ENCODE measurements at regions not wholly inside any gene's neighbourhood (a gene's known extent, or its start where the extent isn't known, plus 50 kb on each side); places are given as distances from the start of the nearest gene placed in this dataset.
"Not testable (repeated sequence)": the region's sequence is repeated elsewhere in the genome, so short reads cannot be mapped to it uniquely, and the experiment has no call there.

DNA sequence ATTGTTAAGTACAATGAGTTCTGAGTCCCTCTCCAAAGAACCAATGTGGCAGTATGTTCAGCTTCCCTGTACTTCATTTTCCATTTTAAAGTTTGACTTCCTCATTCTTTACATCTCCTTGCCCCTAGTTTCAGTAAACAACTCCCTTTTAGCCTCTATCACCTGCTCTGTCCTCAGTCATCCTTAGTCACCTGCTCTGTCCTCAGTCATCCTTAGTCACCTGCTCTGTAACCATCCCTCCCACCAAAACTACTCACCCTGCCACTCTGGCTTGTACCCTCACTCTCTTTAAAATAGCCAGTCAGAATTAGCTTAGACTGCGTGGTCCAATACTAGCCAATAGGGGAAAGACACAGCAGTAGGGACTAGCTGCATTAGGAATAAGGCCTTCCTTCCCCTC lies 259.9 kb upstream of the TBL1XR1 start:
- DNase-seq: not testable (repeated sequence)

DNA sequence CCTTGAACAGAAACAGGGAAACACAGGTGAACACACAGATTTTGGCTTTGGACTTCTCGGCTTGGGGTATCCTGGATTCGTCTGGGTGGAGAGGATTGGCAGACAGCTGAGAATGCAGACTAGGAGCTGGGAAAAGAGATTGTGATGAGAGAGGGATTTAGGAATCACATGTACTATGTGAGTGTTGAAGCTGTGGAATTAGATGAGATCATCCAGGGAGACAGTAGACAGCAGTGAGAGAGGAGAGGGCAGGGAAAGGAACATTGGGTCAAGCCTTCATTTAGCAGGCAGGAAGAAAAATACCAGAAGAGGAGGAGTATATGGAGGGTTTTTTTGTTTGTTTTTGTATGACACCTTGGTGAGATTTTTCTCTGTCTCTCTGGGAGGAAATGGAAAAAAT lies 262.1 kb upstream of the TBL1XR1 start:
- no peak for DNase-seq

DNA sequence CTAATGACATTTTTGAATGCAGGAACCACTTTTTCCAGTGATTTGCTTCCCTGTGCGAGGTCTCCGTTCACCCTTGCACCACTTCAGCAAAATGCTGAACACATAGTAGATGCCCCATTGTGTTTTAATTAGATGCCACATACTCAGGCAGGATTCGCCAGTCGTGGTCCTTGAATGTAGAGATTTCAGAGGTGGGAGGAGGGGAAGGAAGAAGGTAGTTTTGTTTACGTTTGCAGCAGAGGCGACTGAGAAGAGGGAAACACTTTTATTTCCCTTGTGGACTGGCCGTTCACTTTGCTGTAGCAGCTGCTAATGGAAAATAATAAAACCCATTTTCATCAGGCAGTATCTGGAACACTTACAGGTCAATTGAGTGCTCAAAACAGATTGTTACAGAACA lies 262.8 kb upstream of the TBL1XR1 start:
- no peak for DNase-seq

DNA sequence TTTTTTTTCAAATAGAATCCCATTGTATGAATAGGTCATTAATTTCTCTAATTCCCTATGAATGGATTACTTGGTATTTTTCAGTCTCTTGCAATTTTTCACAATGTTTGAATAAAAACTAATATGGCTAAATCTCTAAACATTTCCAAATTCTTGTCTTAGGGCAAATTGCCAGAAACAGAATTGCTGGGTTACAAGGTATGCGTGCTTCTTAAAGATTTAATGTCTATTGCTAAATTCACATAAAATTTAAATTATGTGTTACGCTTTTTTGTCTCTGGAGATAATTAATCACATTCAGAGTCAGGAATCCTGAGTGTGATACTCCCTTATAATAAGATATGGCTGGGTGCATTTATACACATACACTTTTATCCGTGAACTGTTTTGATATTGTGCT lies 264.5 kb upstream of the TBL1XR1 start:
- DNase-seq: no peak

DNA sequence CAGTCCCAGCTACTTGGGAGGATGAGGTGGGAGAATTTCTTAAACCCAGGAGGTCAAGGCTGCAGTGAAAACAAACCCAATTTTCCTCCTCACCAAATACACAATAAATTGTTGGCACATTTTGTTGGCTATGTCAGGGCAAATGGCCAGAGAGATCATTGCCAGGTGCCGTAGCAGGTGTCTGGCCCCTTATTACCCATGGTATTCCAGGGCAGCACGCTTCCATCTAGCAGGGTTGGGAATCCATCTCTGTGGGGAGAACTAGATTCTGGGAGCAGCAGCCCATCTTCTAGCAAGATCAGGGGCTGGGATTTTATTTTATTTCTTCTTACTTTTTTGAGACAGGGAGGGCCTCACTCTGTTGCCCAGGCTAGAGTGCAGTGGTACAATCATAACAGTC lies 266.1 kb upstream of the TBL1XR1 start:
- not testable (repeated sequence) for DNase-seq

DNA sequence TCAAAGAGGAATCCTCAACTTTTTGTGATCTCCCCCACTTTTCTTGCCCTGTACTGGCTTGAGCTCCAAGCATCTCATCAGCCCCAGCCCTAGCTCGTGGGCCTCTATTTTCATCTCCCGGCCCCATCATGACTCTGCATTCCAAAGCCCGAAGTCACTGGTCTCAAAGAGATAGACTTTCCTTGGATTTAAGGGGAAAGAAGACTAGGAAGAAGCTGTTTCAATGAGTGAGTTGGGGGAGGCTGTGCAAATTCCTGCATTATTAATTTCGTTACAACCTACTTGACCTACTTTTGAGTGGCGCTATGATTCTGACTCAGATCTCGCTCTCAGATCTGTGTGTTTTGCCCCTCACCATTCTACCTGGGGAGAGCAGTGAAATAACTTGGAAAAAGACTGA lies 266.6 kb upstream of the TBL1XR1 start:
- DNase-seq: no peak

DNA sequence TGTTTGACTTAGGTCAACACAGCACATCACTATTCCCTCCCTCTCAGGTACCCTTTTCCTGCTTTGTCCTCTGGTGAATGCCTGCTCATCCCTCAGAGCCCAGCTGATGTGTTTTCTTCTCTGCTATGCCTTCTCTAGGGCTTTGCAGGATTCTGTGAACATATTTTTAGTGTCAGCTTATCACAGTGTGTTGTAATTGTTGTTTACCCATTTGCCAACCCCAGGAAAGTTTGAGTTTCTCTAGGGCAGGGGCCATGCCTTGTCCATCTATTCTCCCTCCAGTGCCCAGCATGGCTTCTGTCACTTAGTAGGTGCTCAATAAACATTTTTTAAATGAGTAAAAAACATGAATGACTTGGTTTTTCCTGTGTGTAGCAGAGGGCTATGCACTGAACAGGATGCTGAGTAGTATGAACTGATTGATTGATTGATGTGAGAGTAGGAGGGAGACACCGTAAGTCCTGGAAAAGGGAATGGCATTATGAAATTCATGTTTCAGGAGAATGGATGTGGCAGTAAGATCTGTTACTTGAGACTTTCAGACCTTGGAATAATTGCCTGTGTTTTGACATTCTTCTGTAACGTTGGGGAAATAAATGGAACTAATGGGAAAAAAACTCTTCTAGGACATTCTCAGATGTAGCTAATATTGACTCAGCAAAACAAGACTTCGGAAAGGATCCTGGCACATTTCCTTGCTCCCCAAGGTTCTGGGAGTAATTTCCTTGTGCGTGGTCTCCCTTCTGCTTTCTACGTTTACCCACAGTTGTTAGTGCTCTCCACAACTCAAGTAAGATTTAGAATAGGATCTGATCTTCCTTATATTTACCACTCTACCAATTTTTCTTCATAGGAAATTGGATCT lies 267.3 kb upstream of the TBL1XR1 start:
- DNase-seq: no peak

DNA sequence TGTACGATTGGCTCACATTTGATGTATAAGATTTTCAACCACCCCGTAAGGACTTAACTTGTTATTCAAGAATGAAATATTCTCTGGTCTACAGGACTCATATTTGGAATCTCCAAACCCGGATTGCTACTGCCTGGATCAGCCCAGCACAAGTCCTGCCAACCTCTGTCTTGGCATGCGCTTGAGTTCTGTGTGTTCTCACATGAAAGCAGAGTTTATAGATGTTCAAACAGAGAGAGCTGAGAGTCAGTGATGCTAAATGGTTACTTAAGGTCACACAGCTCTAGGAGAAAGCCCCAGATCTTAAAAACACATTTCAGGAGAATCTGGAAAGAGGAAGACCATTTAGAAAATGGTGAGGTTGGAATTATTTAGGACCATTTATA lies 268.0 kb upstream of the TBL1XR1 start:
- DNase-seq: no peak

DNA sequence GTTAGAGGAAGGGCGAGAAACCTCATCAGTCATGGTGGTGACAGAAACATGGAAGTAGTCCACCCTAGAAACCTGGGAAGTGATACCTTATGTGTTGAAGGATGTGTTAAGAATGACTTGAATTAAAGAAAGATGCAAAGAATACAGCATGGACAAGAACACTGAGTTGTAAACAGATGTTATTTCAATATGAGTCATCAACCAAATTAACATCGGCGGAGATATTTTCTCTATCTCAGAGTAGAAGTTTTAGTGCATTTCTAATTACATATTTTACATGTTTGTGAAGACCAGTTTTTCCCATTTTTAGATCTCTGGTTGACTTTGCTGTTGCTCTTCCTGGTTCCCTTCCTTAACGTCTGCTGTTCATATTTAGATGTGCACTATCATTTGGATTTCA lies 268.8 kb upstream of the TBL1XR1 start:
- no peak for DNase-seq

DNA sequence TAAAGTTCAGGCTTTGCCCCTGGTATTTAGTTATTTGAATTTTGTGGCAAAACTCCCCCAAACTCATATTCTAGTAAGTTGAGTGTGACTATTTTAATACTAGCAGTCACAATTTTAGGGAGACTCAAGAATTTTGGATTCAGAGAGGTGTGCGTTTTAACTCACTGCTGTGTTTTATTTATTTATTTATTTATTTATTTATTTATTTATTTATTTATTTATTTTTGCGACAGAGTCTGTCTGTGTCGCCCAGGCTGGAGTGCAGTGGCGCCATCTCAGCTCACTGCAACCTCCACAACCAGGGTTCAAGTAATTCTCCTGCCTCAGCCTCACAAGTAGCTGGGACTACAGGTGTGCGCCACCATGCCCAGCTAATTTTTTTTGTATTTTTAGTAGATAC lies 269.3 kb upstream of the TBL1XR1 start:
- DNase-seq: not testable (repeated sequence)

DNA sequence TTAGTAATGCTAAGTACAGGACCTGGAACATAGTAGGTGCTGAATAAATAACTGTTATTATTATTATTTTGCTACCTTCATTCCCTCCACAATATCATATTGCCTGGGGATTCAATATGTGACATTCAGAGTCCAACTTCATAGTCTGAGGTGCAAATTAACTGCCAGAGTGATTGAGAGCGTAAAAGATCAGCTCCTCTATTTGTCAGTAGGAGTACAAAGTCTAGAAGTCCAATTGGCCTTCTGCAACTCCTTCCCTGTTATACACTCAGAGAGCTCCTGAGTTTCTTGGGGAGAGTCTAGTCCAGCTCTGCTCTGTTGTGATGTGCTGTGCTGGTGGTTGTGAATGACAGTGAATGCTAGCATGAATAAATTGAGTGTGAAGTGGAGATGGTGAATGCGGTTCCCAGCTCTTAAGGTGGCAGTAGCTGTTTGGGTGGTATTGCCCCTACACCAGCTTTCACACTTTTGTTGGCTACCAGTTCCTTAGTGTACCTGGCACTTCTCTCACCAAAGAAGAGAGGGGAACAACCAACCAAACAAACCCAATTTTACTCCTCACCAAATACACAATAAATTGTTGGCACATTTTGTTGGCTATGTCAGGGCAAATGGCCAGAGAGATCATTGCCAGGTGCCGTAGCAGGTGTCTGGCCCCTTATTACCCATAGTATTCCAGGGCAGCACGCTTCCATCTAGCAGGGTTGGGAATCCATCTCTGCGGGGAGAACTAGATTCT lies 270.1 kb upstream of the TBL1XR1 start:
- DNase-seq: no peak

DNA sequence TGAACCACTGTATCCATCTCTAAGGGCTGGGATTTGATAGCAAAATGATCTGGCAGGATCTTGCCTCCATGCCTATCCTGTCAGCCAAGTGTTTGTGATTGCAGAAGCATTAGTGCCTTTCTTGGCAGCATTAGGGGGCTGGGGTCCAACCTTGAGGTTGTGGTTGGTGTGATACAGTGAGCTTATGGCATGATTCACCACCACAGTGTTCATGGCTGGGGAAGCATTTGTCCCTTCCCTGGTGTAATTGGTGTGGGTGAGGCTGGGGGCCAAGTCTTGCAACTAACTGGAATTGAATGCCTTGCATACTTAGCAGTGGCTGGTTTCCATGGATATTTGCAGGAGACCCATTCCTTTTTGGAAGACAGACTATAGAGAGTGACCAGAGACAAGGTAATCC lies 271.0 kb upstream of the TBL1XR1 start:
- DNase-seq: no peak

DNA sequence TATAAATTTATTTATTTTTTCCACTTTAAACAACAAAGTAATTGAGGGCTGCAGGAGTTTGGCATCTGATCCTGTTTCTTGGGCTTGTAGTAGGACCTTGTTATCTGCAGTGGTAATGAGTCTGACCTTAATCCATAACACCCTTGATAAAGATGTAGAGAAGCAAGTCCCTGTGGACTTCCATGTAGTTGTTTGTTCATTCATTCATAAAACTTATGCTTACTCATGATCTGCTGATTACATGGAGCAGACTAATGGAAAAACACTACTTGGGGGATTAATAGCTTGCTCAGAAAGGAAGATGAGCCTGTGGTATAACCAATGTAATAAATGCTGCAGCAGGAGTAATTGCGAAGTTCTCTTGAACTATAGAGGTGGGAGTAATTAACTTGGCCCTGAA lies 271.5 kb upstream of the TBL1XR1 start:
- DNase-seq: no peak

DNA sequence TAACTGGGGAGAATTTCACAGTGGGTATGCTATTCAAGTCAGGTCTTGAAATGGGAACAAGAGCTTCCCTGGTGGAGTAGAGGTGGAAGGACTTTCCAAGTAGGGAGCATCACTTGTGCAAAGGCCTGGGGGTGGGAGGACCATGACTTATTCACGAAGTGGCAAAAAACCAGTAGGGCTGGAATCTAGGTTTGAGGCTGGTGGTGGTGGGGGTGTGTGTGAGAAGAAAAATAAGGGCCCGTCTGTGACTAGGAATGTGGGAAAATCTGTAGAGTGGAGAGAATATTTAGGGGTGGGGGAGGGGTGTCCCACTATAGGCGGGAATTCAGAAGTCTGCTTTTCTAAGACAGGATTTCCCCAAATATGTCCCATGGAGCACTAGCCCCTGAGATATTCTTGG lies 271.9 kb upstream of the TBL1XR1 start:
- no peak for DNase-seq

DNA sequence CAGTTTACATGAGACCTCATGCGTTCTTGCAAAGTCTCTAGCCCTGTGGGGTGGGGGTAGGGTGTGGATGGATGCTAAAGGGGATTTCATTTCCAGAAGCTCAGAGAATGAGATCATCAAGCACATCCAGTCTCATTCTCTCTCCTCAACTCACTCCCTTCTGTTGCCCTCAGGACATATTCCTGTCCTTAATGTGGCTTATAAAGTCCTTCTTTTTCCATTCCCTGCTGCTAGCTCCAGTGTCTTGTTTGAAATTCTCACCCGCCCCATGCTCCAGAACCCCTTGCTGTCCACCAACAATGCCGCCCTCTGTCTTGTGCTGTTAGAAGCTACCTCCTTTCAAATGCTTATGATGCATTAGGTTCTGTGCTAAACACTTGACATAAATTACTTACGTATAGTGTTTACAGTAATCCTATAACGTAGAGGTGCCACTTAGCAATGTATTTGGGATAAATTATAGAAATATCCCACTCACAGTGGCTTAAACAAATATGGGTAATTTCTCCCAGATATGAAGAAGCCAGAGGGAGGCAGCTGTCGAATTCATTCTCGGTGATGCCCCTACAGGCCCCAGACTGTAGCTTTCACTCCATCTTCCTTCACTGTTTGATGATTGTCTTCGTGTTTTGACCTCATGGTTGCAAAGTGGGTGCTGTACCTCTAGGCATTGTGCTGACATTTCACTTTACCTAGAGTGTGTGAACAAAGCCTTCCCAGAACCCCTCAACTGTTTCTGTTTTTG lies 273.1 kb upstream of the TBL1XR1 start:
- no peak for DNase-seq

DNA sequence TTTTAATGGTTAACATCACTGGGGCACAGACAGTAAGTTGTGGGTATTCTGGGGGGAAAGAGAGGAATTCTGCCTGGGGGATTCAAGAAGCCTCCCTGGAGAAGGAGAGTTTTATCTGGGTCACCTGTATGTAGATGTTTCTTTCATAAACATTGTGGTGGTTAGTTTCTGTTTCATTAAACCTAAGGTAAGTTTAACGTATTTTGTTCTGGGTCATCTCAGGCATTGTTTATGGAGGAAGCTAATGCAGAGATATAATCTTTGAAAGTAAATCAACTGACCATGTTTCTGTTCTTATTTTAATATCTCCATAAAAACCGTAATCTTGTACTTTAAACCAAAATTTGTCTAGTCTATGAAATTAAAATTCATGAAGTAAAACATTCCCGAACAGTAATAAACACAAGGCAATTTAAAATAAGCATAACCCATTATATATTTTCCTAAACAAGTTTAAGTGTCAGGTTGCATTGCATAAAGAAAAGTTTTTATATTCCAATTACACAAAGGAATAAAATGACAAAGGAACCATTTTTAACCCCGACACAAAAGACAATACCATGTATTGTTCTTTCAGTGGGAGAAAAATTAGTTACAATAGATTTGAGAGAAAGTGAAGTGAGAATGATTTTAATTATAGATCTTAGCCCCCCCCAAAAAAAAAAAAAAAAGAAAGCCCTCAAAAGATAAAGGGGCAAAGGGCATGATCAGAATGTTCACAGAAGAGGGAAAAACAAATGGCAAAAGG lies 274.6 kb upstream of the TBL1XR1 start:
- DNase-seq: no peak

DNA sequence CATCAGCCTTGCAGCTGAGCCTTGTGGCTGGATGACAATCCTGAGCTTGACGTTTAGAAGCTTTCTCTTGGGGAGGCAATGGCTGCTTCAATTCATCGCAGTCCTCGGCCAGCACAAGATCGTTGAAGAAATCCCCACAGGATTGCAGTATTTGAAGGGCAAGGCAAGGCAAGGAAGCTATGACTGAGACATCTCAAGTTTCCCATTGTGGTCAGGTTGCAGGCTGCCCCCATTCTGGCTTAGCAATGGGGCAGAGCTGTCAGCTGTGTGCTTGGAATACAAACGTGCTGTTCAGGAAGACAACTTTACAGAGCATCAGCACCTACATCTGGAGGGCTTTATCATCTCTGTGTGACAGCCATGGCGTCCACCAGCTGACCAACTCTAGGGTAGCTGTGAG lies 275.9 kb upstream of the TBL1XR1 start:
- no peak for DNase-seq

DNA sequence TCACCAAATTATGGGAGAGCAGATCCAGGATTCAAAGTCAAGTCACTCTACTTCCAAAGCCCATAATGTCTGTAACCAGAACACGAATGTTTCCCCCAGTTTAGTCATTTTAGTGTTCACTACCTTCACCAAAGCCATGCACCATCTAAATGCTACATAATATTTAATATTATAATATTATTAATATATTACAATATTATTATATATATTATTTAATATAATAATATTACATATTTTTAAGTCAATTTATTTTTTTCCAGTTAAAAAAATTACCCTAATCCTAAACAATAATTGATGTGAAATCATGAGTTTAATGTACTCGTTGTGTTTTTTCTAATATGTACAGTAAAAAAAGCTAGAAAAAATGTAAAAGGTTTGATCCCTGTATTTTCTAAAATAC lies 276.6 kb upstream of the TBL1XR1 start:
- DNase-seq: no peak

DNA sequence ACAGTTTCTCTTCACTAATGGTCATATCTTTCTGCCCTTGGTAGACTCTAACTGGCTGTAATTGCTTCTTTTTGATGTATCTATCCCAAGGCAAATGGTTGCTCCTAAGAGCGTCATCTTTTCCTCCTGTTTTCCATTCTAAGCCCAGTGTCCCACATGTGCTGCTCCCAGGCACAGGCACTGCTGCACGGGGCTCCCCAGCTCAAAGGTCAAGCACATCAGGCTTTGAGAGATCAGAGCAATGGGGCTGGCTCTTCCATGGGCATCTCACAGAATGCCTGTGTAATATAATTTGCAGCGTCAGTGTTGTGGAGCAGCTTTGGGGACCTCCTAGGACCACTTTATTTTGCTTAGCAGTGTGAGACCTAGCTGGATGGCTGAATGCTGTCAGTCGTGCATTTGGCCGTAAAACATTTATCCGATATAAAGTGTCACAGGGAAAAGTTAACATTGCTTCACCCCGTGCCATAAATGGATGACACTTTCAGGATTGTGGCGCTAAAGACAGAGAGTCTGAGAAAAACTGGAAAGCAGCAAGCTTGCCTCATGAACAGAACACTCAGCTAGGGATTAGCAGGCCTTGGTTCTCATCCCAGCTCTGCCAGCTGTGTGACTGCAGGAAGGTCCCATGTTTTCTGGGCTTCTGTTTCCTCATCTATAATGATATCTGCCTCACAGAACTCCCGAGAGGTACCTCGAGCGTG lies 277.5 kb upstream of the TBL1XR1 start:
- no peak for DNase-seq

DNA sequence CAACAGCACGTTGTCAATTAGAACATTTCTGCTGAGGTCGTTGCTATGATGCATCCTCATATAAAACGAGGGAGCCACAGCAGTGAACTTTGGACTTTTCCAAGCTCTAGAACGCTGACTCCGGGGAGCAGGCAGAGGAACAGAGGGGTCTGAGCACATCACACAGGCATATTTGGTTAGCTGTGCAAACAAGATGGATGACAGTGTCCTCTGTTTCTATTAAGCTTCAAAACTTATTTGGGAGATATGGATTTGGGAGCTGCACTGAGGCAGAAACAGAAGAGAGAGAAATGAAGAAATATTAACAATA lies 278.0 kb upstream of the TBL1XR1 start:
- no peak for DNase-seq

DNA sequence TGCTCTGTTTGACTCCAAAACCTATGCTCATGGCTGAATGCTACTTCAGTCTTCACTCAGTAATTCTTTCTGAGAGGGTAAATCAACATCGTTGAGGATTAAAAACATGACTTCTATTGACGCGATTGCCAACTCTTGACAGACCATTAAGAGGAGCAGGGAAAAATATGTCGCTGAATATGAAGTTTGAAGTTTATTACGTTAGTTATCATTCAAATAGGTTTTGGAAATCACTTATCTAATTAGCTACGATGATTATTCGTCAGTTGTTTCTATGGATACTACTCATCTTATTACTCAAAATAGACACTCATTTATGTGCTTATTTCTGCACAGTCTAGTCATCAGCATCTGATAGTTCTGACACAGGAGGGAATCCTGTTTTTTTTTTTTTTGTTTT lies 279.2 kb upstream of the TBL1XR1 start:
- DNase-seq: no peak

DNA sequence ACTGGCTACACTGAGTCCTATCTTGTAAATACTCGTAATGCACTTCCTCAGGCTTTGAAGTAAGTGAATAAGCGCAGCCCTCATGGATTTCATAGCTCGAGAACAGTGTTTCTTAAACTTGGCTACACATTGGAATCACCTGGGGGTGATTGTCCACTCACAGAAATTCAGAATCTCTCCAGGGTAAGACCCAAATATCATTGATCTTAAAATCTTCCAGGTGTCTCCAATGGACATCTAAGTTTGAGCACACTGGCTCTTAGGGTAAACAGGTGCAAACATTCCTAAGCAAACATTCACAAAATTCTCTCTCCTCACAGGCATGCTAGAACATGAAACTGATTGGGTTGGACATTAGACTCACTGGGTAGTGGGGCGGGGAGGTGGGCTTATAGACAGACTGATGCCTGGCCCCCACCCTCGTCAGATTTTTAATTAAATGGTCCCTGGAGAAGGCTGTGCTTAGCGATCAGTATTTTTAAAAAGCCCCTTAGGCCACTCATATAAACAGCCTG lies 279.7 kb upstream of the TBL1XR1 start:
- DNase-seq: no peak
